HG03432 (cell line): ENCODE measurements at regions not wholly inside any gene's neighbourhood (a gene's known extent, or its start where the extent isn't known, plus 50 kb on each side); places are given as distances from the start of the nearest gene placed in this dataset.
"Not testable (repeated sequence)": the region's sequence is repeated elsewhere in the genome, so short reads cannot be mapped to it uniquely, and the experiment has no call there.

Source experiments
- ATAC-seq: cut with Tn5 transposase; IDR thresholded peaks from one replicate; pipeline ENCODE4 v1.9.1; 2021; ENCODE audit warnings: mild to moderate bottlenecking, moderate library complexity; ENCODE audit not compliant: unreplicated experiment

DNA sequence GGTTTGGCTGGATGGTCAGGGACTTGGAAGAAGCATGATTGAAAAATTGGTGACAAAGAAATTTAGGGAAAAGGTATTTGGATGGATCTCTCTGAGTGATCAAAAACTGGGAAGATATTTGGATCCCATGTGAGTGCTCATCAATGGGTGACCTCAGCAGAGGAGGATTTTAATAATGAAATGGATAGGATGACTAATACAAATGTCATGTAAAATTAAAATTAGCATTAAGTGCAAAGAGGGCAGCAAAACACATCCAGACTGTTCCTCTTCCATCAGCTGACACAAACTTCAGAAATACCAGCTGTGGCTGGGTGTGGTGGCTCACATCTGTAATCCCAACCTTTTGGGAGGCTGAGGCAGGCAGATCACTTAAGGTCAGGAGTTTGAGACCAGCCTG, 151.7 kb downstream of the THBS2 start:
- no peak for ATAC-seq

DNA sequence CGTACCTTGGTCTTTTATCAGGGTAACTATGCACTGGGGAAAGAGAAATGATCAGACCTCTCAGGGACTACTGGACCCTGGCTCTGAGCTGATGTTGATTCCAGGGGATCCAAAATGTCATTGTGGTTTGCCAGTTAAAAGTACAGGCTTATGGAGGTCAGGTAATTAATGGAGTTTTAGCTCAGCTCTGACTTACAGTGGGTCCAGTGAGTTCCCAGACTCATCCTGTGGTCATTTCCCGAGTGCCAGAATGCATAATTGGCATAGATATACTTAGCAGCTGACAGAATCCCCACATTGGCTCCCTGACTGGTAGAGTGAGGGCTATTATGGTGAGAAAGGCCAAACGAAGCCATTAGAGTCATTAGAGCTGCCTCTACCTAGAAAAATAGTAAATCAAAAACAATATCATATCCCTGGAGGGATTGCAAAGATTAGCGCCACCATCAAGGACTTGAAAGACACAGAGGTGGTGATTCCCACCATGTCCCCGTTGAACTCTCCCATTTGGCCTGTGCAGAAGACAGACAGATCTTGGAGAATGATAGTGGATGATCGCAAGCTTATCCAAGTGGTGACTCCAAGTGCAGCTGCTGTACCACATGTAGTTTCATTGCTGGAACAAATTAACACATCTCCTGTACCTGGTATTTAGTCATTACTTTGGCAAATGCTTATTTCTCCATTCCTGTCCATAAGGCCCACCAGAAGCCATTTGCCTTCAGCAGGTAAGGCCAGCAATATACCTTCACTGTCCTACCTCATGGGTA, 152.4 kb downstream of the THBS2 start:
- no peak for ATAC-seq

DNA sequence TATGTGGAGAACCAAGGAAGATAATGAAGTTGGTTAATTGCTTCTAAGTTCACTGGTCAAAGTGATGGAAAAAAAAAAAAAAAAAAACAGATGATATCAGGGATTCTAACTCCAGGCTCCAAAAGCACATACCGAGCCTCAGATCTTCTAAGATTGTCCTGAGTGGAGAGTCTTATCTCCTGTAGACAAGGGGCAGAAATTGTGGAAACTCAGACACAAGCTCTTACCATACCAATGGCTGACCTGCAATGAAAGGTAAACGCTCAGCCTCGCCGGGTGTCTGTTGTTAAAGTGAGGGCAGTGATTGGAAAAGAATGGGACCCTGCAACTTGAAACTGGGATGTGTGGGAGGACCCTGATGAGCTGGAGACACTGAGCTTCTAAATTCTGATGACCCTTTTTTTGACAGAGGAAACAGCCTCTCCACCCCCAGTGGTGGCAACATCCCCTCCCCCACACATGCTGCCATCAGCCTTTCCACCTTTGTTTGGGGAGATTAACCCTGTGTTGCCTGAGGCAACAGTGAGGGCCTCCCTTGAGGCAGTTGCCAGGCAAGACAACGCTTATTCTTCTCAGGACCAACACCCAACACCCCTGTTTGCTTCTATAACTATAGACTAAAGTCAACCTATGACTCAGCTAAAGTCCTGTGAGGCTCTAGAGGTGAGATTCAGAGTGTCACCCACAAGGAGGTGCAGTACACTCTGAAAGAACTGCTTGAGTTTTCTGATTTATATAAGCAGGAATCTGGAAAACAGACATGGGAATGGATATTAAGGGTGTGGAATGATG, 154.0 kb downstream of the THBS2 start:
- no peak for ATAC-seq

DNA sequence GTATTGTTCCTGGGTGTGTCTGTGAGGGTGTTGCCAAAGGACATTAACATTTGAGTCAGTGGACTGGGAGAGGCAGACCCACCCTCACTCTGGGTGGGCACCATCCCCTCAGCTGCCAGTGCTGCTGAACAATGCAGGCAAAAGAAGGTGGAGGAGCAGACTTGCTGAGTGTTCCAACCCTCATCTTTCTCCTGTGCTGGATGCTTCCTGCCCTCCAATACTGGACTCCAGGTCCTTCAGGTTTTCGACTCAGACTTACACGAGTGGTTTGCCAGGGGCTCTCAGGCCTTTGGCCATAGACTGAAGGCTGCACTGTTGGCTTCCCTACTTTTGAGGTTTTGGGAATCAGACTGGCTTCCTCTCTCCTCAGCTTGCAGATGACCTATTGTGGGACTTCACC, 155.0 kb downstream of the THBS2 start:
- ATAC-seq: not testable (repeated sequence)

DNA sequence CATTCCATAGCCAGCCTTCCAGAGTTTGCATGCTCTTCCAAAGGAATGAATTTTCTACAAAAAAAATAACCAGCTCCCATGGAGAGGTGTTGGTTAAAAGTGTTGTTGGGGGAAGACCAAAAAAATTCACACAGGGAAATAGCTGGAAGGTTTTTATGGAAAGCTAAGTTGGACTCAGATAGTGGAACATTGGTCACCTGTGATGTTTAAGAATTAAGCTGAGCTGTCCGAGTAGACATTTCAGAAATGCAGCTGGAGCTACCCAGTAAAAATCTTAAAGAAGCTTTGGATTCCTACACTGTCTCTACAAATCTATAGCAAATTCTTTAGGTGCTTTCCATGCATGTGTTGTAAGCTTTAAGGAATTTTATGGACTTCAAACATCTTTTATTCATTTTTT, 155.5 kb downstream of the THBS2 start:
- ATAC-seq: no peak

DNA sequence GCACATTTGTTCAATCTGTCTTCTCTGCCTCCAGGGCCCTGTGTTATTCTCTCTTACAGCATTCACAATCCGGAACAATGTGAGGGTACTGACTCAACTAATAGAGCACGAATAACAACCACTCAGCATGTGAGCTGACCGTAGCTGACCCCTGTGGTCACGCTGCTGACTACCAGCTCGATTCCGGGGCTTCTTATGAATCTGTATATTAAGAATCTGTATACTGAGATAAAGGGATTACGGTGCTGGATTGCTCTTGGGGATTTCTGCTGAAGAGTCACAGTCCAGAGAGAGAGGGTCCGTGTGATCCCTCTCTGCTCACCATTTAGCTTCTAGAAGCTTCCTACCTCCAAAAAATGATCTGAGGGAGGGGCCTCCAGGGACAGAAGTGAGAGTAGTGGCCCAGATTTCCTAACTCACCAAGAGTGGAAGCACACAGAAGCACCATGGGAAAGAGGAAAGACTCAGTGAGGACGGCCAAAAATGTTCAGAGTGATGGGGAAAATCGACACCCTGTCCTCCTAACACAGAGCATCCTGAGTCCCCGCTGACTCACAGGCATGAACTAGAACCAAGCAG, 156.2 kb downstream of the THBS2 start:
- ATAC-seq: no peak

DNA sequence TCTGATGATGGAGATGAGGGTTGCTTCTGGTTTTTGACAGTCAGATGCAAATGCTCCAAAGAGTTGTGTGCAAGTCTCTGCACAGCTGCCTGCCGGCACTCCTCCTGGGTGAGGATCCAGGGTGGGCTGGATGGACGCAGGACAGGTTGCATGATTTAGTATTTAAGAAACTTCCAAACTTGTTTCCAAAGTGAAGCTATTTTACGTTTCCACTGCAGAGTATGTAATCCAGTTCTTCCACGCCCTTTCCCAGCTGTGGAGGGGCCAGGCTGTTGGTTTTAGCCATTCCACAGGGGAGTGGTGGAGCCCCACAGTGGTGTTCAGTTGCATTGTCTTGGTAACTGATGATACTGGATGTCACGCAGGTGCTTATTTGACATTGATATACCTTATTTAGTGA, 157.3 kb downstream of the THBS2 start:
- ATAC-seq: no peak

DNA sequence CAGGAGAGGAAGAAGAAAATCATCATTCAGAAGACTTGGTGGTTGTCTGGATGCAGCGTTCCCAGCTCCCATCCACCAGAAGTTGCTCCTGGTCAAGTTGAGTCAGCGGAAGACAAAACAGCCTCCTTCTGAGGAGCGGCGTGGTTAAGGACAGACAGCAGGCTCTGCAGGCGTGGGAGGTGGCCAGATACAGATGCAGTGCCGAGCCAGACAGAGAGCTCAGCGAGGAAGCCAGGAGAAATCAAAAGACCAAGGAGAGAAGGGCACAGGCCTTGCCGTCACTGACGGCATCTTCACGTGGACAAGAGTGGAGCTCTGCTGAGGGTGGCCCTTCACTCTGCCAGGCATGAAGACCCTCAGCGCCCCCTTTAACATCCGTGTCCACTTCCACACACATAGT, 158.5 kb downstream of the THBS2 start:
- no peak for ATAC-seq

DNA sequence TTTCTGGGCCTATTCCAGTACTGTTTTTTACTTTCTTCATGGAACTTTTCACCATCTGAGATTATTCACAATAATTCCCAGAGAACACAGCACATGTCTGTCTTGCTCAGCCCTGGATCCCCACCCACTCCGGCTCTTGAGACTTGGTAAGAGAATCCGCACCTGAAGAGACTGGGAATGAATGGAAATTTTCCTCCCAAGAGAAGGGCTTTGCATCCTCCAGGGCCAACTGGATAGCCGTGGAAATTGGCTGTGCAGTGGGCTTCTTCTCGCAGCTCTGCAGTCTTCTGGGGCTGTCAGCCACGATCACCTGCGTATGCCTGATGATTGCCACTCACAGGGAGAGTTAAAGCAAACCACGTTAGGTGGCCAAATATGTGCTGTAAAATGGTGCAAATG, 159.1 kb downstream of the THBS2 start:
- ATAC-seq: no peak

DNA sequence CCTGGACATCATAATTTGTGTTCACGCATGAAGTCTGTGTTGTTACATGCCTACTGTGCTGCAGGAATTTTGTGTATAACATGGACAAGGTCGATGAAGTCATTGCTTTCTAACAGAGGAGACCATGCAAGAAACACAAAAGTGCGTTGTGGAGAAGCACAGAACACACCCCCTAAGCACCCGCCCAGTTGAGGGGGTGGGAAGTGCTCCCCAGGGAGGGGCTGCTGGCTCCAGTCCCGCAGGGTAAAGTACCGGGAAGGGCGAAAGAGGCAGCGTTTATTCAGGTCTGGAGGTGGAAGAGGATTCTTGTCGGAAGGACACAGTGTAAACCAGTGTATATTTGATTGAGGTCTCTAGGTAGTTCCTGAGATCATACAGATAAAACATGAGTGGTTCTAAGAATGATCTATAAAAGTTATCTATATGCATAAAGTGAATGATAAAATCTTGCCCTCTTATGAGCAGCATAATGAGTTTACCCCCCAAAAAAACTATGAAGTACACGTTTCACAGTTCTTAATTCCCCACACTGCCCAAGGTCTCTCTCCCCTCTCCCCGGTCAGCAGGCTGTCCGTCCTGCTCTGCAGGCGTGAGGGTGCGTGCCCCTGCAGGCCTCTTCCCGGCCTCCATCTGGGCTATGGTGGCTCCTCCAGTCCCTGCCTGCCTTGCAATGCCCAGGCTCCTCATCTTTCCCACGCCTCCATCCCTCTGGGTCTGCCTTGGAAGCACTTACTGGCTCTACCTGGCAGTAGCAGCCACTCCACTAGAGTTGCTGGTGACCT, 159.7 kb downstream of the THBS2 start:
- no peak for ATAC-seq

DNA sequence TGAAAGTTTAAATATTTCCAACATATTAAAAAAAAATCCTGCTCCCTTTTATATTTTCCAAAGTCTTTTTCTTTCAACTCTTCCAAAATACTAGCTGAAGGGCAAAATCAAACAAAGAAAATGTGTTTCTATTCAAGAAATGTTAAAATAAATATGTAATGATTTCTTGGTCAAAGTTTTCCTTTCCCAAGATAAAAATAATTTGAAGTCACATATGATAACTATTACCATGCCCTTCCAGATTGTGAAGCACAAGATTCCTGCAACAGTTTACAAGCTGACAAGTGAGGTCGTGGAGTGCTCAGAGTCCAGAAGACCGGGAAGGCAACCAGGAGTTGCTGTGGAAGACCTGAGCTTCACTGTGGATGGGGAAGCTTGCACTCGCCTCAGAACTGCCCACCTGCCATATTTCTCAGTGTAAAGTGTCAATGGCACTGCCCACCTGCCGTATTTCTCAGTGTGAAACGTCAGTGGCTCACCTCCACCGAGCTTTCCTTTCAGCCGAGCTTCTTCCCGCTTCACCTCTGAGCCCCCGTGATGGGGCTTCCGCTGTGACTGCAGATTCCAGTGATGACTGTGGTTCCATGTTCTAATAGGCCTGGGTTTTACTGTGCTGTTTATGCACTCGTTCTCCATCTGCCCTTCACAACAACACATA, 160.5 kb downstream of the THBS2 start:
- ATAC-seq: no peak

DNA sequence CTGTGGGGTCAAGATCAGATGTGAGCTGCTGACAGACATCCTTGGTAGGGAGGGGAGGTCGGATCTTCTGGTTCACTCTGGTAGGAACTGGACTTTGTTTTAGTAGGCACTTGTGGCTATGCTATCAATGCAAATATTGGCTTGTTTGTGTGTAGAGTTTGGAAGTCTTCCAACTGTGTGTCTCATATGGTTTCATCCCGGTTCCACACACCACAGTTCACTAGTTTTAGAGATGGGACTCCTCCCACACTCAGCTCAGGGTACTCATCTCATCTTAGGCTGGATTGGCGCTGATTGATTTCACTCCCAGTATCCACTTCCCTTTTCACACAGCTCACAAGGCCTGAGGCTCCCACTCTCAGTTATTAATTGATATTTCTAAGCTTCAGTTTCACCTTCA, 161.3 kb downstream of the THBS2 start:
- ATAC-seq: no peak

DNA sequence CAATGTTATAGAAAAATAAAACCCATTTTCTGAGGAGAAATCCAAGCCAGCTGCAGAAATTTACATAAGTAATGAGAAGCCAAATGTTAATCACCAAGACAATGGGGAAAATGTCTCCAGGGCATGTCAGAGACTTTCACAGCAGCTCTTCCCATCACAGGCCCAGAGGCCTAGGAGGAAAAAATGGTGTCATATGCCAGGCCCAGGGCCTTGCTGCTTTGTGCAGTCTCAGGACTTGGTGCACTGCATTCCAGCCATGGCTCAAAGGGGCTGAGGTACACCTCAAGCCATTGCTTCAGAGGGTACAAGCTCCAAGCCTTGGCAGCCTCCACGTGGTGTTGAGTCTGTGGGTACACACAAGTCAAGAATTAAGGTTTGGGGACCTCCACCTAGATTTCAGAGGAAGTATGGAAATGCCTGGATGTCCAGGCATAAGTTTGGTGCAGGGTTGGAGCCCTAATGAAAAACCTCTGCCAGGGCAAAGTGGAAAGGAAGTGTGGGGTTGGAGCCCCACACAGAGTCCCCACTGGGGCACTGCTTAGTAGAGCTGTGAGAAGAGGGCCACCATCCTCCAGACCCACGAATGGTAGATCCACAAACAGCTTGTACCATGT, 163.0 kb downstream of the THBS2 start:
- not testable (repeated sequence) for ATAC-seq

DNA sequence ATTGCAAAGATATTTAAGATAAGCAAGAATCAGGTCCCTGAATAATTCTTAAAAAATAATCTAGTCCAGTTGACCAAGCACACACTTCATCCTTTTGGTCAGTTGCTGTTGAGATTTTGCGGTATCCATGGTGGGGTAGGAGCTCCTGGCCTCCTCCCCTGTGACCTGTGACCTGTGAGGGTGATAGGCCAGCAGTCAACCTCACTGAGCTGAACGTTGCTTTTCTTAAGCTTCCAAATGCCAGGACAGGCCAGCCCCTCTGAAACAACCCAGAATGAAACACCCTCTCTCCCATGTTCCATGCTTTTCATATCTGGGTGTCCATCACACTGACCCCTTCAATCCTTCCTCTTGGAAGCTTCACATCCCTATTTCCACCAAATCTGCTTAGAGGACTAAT, 164.9 kb downstream of the THBS2 start:
- no peak for ATAC-seq

DNA sequence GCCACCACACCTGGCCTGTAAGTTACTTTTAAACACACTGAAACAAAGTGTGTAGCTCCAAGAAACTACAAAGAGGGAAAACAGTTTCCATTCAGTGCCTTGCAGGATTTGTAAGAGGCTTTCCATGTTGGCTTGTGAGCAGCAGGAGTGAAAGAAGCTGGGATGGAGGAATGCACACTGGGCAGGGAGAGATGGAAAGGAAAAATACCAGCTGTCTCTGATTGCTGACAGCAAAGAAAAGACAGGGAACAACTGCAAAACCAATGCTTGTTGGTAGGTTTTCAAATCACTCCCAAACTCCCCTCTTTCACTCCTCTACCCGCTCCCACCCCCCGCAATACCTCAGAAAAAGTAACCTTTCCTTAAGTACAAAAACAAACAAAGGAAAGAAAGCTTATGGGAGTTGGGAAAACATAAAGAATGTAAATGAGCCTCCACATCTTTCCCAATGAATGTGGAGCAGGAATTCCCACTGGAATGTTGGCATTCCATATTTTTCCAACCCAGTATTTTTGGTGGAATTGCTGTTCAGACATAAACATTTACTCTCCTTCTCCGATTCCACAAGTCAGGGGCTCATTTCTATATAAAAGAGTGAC, 166.1 kb downstream of the THBS2 start:
- ATAC-seq: no peak

DNA sequence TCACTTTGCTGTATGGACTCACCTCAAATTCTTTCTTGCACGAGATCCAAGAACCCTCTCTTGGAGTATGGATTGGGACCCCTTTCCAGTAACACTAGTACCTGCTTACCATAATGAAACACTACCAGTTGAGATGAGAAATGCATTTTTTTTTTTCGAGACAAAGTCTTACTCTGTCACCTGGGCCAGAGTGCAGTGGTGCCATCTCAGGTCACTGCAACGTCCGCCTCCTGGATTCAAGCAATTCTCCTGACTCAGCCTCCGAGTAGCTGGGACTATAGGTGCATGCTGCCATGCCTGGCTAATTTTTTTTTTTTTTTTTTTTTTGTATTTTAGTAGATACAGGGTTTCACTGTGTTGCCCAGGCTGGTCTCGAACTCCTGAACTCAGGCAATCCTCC, 167.0 kb downstream of the THBS2 start:
- ATAC-seq: not testable (repeated sequence)

DNA sequence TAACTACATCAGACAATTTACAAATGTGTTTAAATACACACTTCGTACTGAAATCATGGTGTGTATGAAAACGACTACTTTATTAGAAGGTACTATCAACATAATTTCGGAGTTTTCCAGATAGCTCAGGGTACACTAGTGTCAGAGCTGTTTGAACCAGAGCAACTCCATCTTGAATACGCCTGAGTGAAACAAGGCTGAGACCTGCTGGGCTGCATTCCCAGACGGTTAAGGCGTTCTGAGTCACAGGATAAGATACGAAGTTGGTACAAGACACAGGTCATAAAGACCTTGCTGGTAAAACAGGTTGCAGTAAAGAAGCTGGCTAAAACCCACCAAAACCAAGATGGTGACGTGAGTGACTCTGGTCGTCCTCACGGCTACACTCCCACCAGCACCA, 167.6 kb downstream of the THBS2 start:
- ATAC-seq: no peak

DNA sequence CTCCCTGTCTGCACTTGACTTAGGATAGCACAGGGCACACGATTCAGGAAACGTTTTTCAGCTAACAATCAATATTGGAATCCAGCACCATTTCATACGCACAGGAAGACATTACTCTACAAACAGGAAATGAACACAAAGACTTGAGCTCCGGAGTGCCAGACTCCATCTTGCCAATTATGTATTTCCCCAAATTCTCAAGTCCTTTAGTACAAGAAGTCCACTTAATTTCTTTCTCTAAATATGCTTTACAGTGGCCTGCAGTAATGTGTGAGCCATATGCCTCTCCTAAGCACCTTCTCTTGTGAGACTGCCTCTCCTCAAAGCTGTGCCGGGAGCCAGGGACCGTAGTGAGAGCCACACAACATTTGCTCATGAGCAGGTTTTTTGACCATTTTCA, 168.2 kb downstream of the THBS2 start:
- ATAC-seq: no peak

DNA sequence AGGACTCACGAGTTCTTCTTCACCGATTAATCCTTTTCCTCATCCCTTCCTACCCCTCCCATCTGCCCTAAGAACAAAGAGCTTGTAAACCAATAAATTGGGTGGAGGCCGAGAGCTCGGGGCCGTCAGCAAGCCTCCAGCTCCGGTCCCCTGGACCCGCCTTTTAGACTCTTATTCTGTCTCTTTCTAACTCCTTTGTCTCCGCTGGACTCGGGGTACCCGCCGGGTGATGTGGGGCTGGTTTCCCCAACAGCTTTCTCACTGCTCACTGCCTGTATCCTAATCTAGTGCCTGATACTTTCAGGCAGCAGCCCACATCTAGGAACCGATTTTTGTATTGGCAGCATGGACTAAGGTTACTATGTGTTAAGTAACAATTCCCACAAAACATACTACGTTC, 169.1 kb downstream of the THBS2 start:
- ATAC-seq: not testable (repeated sequence)

DNA sequence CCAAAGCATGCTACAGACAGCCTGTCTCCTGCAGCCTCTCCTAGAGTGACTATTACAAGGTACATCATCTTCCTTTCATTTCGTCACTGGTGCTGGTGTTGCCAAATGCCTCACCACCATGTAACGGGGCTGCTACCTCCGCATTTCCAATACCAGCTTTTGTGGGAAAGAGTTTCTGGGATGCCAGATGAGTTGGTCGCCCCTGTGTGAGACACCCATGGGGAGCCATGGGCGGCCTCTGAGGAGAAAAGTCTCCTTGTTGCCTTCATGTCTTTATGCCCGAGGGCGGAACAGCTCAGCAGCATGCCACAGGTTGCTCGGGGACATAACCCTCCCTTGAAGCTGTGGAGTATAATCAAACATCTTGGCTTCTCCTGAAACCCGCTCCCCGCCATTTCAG, 169.6 kb downstream of the THBS2 start:
- ATAC-seq: no peak
